H9 (cell line): ENCODE measurements at regions not wholly inside any gene's neighbourhood (a gene's known extent, or its start where the extent isn't known, plus 50 kb on each side); places are given as distances from the start of the nearest gene placed in this dataset.

ENCODE experiments used
- DNase-seq: peaks from one replicate; pipeline ENCODE4 v3.0.0-alpha.2; 2017
- H2AFZ ChIP-seq: one replicate; pipeline ENCODE4 v1.6.1; 2013; ENCODE audit warnings: mild to moderate bottlenecking, low read length, control low read depth, moderate library complexity
- H2AK5ac ChIP-seq: 2 replicates; pipeline ENCODE4 v1.6.1; 2013; ENCODE audit warnings: low read length, control low read depth, mixed read lengths; ENCODE audit not compliant: insufficient read length
- H2BK120ac ChIP-seq: one replicate; pipeline ENCODE4 v1.6.1; 2013; ENCODE audit warnings: low read depth, mild to moderate bottlenecking, low read length, control low read depth, inconsistent platforms; ENCODE audit not compliant: poor library complexity, severe bottlenecking
- H2BK12ac ChIP-seq: 2 replicates; pipeline ENCODE4 v1.6.1; 2013; ENCODE audit warnings: low read length, control low read depth, mixed read lengths, low read depth; ENCODE audit not compliant: insufficient read length
- H2BK15ac ChIP-seq: 2 replicates; pipeline ENCODE4 v1.6.1; 2013; ENCODE audit warnings: low read depth, low read length, control low read depth
- H2BK20ac ChIP-seq: one replicate; pipeline ENCODE4 v1.6.1; 2013; ENCODE audit warnings: low read depth, mild to moderate bottlenecking, low read length, control low read depth, inconsistent platforms; ENCODE audit not compliant: poor library complexity, severe bottlenecking
- H2BK5ac ChIP-seq: 2 replicates; pipeline ENCODE4 v1.6.1; 2013; ENCODE audit warnings: low read length, control low read depth, mixed read lengths; ENCODE audit not compliant: insufficient read length
- H3K14ac ChIP-seq: 2 replicates; pipeline ENCODE4 v1.6.1; 2013; ENCODE audit warnings: low read length, control low read depth; ENCODE audit not compliant: insufficient read depth
- H3K18ac ChIP-seq: 2 replicates; pipeline ENCODE4 v1.6.1; 2013; ENCODE audit warnings: low read depth, mild to moderate bottlenecking, mixed read lengths, low read length, control low read depth; ENCODE audit not compliant: insufficient read length
- H3K23ac ChIP-seq: 2 replicates; pipeline ENCODE4 v1.6.1; 2013; ENCODE audit warnings: low read length, control low read depth, mixed read lengths, low read depth; ENCODE audit not compliant: insufficient read length
- H3K23me2 ChIP-seq: 2 replicates; pipeline ENCODE4 v1.6.1; 2013; ENCODE audit warnings: low read depth, mild to moderate bottlenecking, mixed read lengths, low read length, control low read depth; ENCODE audit not compliant: insufficient read length, poor library complexity, severe bottlenecking
- H3K27ac ChIP-seq: 2 replicates; pipeline ENCODE4 v1.5.1; 2013; ENCODE audit warnings: low read length, control low read depth, mixed read lengths, low read depth; ENCODE audit not compliant: insufficient read length
- H3K27me3 ChIP-seq: 2 replicates; pipeline ENCODE4 v1.6.1; 2013; ENCODE audit warnings: low read length, control low read depth, inconsistent platforms; ENCODE audit not compliant: insufficient read depth
- H3K4ac ChIP-seq: 2 replicates; pipeline ENCODE4 v1.6.1; 2013; ENCODE audit warnings: low read depth, mild to moderate bottlenecking, control low read depth, inconsistent platforms, low read length, moderate library complexity
- H3K4me1 ChIP-seq: 2 replicates; pipeline ENCODE4 v1.6.1; 2013; ENCODE audit warnings: low read length, control low read depth, inconsistent platforms; ENCODE audit not compliant: insufficient read depth
- H3K4me2 ChIP-seq: 2 replicates; pipeline ENCODE4 v1.6.1; 2013; ENCODE audit warnings: low read length, control low read depth, mixed read lengths; ENCODE audit not compliant: insufficient read length, insufficient read depth
- H3K56ac ChIP-seq: 2 replicates; pipeline ENCODE4 v1.6.1; 2013; ENCODE audit warnings: low read depth, mild to moderate bottlenecking, mixed read lengths, low read length, control low read depth; ENCODE audit not compliant: insufficient read length
- H3K79me1 ChIP-seq: 2 replicates; pipeline ENCODE4 v1.6.1; 2013; ENCODE audit warnings: low read depth, mild to moderate bottlenecking, moderate library complexity, low read length, control low read depth, inconsistent platforms; ENCODE audit not compliant: insufficient read depth, poor library complexity, severe bottlenecking
- H3K79me2 ChIP-seq: 2 replicates; pipeline ENCODE4 v1.6.1; 2013; ENCODE audit warnings: low read length, control low read depth, inconsistent platforms; ENCODE audit not compliant: insufficient read depth
- H3K9ac ChIP-seq: 2 replicates; pipeline ENCODE4 v1.6.1; 2013; ENCODE audit warnings: low read length, control low read depth, mixed read lengths; ENCODE audit not compliant: insufficient read length; ENCODE audit errors: extremely low read depth
- H3K9me3 ChIP-seq: one replicate; pipeline ENCODE4 v1.6.1; 2013; ENCODE audit warnings: low read depth, low read length, inconsistent platforms; ENCODE audit not compliant: control insufficient read depth
- H3T11ph ChIP-seq: one replicate; pipeline ENCODE4 v1.6.1; 2013; ENCODE audit warnings: mild to moderate bottlenecking, low read length, control low read depth, inconsistent platforms
- H4K20me1 ChIP-seq: one replicate; pipeline ENCODE4 v1.6.1; 2013; ENCODE audit not compliant: control insufficient read depth, insufficient read length, insufficient read depth
- H4K5ac ChIP-seq: 2 replicates; pipeline ENCODE4 v1.6.1; 2013; ENCODE audit warnings: low read depth, mild to moderate bottlenecking, mixed read lengths, low read length, control low read depth; ENCODE audit not compliant: insufficient read length
- H4K8ac ChIP-seq: replicated peaks from 2 replicates; pipeline ENCODE4 v1.6.1; 2013; ENCODE audit warnings: low read length, control low read depth, mixed read lengths, low read depth; ENCODE audit not compliant: insufficient read length
- H4K91ac ChIP-seq: 2 replicates; pipeline ENCODE4 v1.6.1; 2013; ENCODE audit warnings: low read depth, mild to moderate bottlenecking, moderate library complexity, mixed read lengths, low read length, control low read depth; ENCODE audit not compliant: insufficient read length
- H3K27ac Mint-ChIP-seq, 3 experiments: 2 replicates in 2 of 3; 3 replicates in 1 of 3; pipeline ENCODE4 v1.8.0; 2020 to 2021; ENCODE audit warnings: mixed read lengths in 3 of 3, mild to moderate bottlenecking in 1 of 3, moderate library complexity in 1 of 3
- H3K27me3 Mint-ChIP-seq: 2 replicates; pipeline ENCODE4 v1.8.0; 2021; ENCODE audit warnings: low read depth, mild to moderate bottlenecking, moderate library complexity, mixed read lengths
- H3K36me3 Mint-ChIP-seq, 3 experiments: 2 replicates in 2 of 3; 3 replicates in 1 of 3; pipeline ENCODE4 v1.8.0; 2020 to 2021; ENCODE audit warnings: low read depth in 3 of 3, mixed read lengths in 3 of 3; ENCODE audit not compliant: insufficient read depth in 1 of 3
- H3K4me1 Mint-ChIP-seq, 2 experiments: 2 replicates each; pipeline ENCODE4 v1.8.0; 2020; ENCODE audit warnings: mixed read lengths in 2 of 2
- H3K4me3 Mint-ChIP-seq, 2 experiments: 2 replicates in 1 of 2; 3 replicates in 1 of 2; pipeline ENCODE4 v1.8.0; 2020 to 2021; ENCODE audit warnings: mild to moderate bottlenecking in 2 of 2, mixed read lengths in 2 of 2, moderate library complexity in 1 of 2
- H3K9me3 Mint-ChIP-seq, 2 experiments: 2 replicates in 1 of 2; 3 replicates in 1 of 2; pipeline ENCODE4 v1.8.0; 2020; ENCODE audit warnings: mild to moderate bottlenecking in 2 of 2, mixed read lengths in 2 of 2, moderate library complexity in 1 of 2
- CTCF ChIP-seq: fragments of 200-600 bp; sonication (generic); conservative IDR thresholded peaks from 3 replicates; pipeline ENCODE4 v1.8.0; 2021; ENCODE audit warnings: antibody characterized with exemption, mild to moderate bottlenecking
- WGBS: extraction: QIAGEN DNeasy Blood & Tissue Kit; methylation state at CpG from one replicate; pipeline ENCODE4 v1.1.7; 2013; ENCODE audit warnings: missing lambda C conversion rate, low lambda C conversion rate, mixed read lengths; ENCODE audit not compliant: insufficient read length; ENCODE audit errors: extremely low coverage; 5-methylcytosine and 5-hydroxymethylcytosine counted together

- Histone ChIP-seq H3K79me1 (no peaks in the 10 kb centered on the region), H4K5ac (no peak overlapping the region), H3K27me3 (no peaks in the 10 kb centered on the region), H3K23me2 (no peaks in the 10 kb centered on the region), H4K20me1 (no peaks in the 10 kb centered on the region), H3K9ac (no peak overlapping the region), H3K4me1 (no peaks in the 10 kb centered on the region), H2BK5ac (no peak overlapping the region), H3K27ac (no peak overlapping the region), H3K56ac (no peak overlapping the region), H3T11ph (no peak overlapping the region), H3K14ac (no peak overlapping the region), H4K8ac (no peak overlapping the region), H3K4ac (no peak overlapping the region), H2AFZ (no peak overlapping the region), H2BK20ac (no peak overlapping the region), H3K4me2 (no peak overlapping the region), H4K91ac (no peak overlapping the region), H3K79me2 (no peaks in the 10 kb centered on the region), H2AK5ac (no peak overlapping the region), H2BK120ac (no peak overlapping the region), H3K18ac (no peak overlapping the region), H2BK15ac (no peak overlapping the region), H3K23ac (no peak overlapping the region), H2BK12ac (no peak overlapping the region), H3K9me3 (no peaks in the 10 kb centered on the region)
- H3K4me3 Mint-ChIP-seq: no peak overlapping the region
- no peak overlapping the region for H3K27ac Mint-ChIP-seq
- H3K4me1 Mint-ChIP-seq: peaks cover 0 to 4% of the 10 kb centered on the region in 2 experiments
- no CpG with 5 or more reads among the region's 3 CpGs for WGBS
- no peaks in the 10 kb centered on the region for H3K27me3 Mint-ChIP-seq
- no peak for DNase-seq
- peaks cover 0 to 2% of the 10 kb centered on the region in 2 experiments; a peak in 1 of 5 replicates for H3K9me3 Mint-ChIP-seq
- no peak for TF ChIP-seq CTCF
- H3K36me3 Mint-ChIP-seq: no peaks in the 10 kb centered on the region
Measured at GRCh38 chr2:156790343-156791037, 354.3 kb downstream of the GPD2 start.
